ENCODE measurements at regions not wholly inside any gene's neighbourhood (a gene's known extent, or its start where the extent isn't known, plus 50 kb on each side); places are given as distances from the start of the nearest gene placed in this dataset.

DNA sequence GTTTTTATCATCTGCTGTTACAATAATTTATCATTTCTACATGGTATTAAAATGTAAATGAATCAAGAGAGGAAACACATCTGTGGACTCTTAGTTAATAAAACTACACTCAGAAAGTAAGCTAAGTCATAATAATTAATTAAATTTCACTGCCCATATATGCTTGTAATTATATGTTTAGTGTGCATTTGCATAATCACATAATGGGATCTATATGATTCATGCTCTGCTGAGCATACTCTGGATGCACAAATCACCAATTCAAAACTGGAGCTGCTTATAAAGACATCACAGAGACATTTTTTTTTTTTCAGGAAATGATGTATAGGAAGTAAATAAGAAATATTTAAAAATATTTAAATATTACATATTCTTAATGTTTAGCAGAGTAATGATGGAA is 151.6 kb upstream of the STEAP4 start (continued):
- TF ChIP-seq JUNB (IDR thresholded peaks at IDR 0.05; ENCODE audit: unreplicated experiment), result no peak
- no peak for TF ChIP-seq ZNF114 (CRISPR knock-in tag; IDR thresholded peaks at IDR 0.05)
- TF ChIP-seq CTCF (conservative IDR thresholded peaks at IDR 0.05; ENCODE audit: low read depth in 2 of 2), result no peak
- TF ChIP-seq REST (IDR thresholded peaks at IDR 0.05; ENCODE audit: unreplicated experiment), result no peak
- no peak for TF ChIP-seq ETS1 (IDR thresholded peaks at IDR 0.05)
- no peak for TF ChIP-seq EZH2phosphoT487 (IDR thresholded peaks at IDR 0.05; ENCODE audit: unreplicated experiment)

DNA sequence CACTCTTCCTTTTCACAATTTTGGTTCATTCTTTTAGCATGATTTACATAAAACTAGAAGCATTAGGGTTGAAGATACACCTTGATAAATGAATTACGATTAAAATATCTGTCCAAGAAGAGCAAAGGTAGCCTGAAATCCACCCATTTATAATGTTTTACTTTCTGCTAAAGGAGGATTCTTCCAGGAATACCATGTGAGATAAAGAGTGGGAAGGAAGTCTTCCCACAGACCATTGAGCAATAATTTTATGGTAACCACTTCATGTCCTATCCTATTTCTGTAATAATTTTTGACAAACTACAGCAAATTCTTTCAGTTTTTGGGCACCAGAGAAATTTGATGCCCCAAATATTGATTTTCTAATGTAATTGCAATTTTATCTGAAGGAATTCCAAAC is 150.6 kb upstream of the STEAP4 start:
- no peak overlapping the region for H3K27ac ChIP-seq (ENCODE audit: low read depth)
- Mint-ChIP-seq H3K4me3 (no peak overlapping the region), H3K27me3 (ENCODE audit: insufficient read depth, low read depth, poor library complexity) (no peaks in the 10 kb centered on the region), H3K9me3 (no peaks in the 10 kb centered on the region), H3K27ac (no peak overlapping the region), H3K4me1 (no peaks in the 10 kb centered on the region), H3K36me3 (ENCODE audit: low read depth) (no peaks in the 10 kb centered on the region)
- no peak for DNase-seq (ENCODE audit: low spot score)
- H3F3A ChIP-seq (replicated peaks; ENCODE audit: low read depth), result no peaks in the 10 kb centered on the region
- no peak overlapping the region for H2AFZ ChIP-seq
- no peak for TF ChIP-seq ZNF462 (CRISPR knock-in tag; IDR thresholded peaks at IDR 0.05)
- TF ChIP-seq ZNF331 (CRISPR knock-in tag; IDR thresholded peaks at IDR 0.05; ENCODE audit: low read depth), result no peak
- no peak for TF ChIP-seq JUNB (IDR thresholded peaks at IDR 0.05; ENCODE audit: unreplicated experiment)
- TF ChIP-seq ZNF114 (CRISPR knock-in tag; IDR thresholded peaks at IDR 0.05), result no peak
- TF ChIP-seq NANOG (IDR thresholded peaks at IDR 0.05; ENCODE audit: borderline replicate concordance), result no peak
- no peak for TF ChIP-seq CREB1 (CRISPR knock-in tag; IDR thresholded peaks at IDR 0.05; ENCODE audit: low read depth)
- no peaks in the 10 kb centered on the region for H3K27me3 ChIP-seq (ENCODE audit: insufficient read depth)
- H3K9me2 ChIP-seq (ENCODE audit: insufficient read depth), result no peaks in the 10 kb centered on the region
- H3K4me2 ChIP-seq, result no peak overlapping the region
- no peak overlapping the region for H3K4me3 ChIP-seq
- no peaks in the 10 kb centered on the region for H3K36me3 ChIP-seq (ENCODE audit: insufficient read depth)
- ATAC-seq, result no peak
- no peaks in the 10 kb centered on the region for H4K20me1 ChIP-seq (replicated peaks; ENCODE audit: insufficient read depth)
- no peaks in the 10 kb centered on the region for H3K4me1 ChIP-seq (ENCODE audit: insufficient read depth)
- H3K79me2 ChIP-seq (replicated peaks; ENCODE audit: insufficient read depth), result no peaks in the 10 kb centered on the region
